IMR-90 (cell line): ENCODE measurements at regions not wholly inside any gene's neighbourhood (a gene's known extent, or its start where the extent isn't known, plus 50 kb on each side); places are given as distances from the start of the nearest gene placed in this dataset.

Experiments
- POLR2A ChIP-seq: IDR thresholded peaks from 2 replicates; pipeline ENCODE4 v1.6.1; 2012; ENCODE audit warnings: mild to moderate bottlenecking, low read depth, low read length
- TF ChIP-seq, protein P1 (sequence below): conservative IDR thresholded peaks from 2 replicates; pipeline ENCODE4 v1.5.1; 2012; ENCODE audit warnings: mild to moderate bottlenecking, low read depth, low read length, improper control_type of control experiment

GRCh38 chr18:1308686-1309085 is 404.0 kb downstream of the ADCYAP1 start:
- TF ChIP-seq, protein P1, sequence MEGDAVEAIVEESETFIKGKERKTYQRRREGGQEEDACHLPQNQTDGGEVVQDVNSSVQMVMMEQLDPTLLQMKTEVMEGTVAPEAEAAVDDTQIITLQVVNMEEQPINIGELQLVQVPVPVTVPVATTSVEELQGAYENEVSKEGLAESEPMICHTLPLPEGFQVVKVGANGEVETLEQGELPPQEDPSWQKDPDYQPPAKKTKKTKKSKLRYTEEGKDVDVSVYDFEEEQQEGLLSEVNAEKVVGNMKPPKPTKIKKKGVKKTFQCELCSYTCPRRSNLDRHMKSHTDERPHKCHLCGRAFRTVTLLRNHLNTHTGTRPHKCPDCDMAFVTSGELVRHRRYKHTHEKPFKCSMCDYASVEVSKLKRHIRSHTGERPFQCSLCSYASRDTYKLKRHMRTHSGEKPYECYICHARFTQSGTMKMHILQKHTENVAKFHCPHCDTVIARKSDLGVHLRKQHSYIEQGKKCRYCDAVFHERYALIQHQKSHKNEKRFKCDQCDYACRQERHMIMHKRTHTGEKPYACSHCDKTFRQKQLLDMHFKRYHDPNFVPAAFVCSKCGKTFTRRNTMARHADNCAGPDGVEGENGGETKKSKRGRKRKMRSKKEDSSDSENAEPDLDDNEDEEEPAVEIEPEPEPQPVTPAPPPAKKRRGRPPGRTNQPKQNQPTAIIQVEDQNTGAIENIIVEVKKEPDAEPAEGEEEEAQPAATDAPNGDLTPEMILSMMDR: no peak
- TF ChIP-seq POLR2A: no peak
